Lower leg skin (tissue), 3 donors: ENCODE measurements at regions not wholly inside any gene's neighbourhood (a gene's known extent, or its start where the extent isn't known, plus 50 kb on each side); places are given as distances from the start of the nearest gene placed in this dataset.
"Not testable (repeated sequence)": the region's sequence is repeated elsewhere in the genome, so short reads cannot be mapped to it uniquely, and the experiment has no call there.

ENCODE experiments used
- POLR2A ChIP-seq, 2 donors: fragments of 450-650 bp; IDR thresholded peaks; one replicate each; pipeline ENCODE4 v1.6.1; 2016 to 2017; ENCODE audit warnings: antibody characterized with exemption in 2 of 2, mild to moderate bottlenecking in 1 of 2, moderate library complexity in 1 of 2
- TF ChIP-seq, protein P1 (sequence below), 3 donors: fragments of 450-650 bp; IDR thresholded peaks; one replicate each; pipeline ENCODE4 v1.5.1; 2016; ENCODE audit warnings: antibody characterized with exemption in 3 of 3, mild to moderate bottlenecking in 3 of 3, moderate library complexity in 2 of 3

DNA sequence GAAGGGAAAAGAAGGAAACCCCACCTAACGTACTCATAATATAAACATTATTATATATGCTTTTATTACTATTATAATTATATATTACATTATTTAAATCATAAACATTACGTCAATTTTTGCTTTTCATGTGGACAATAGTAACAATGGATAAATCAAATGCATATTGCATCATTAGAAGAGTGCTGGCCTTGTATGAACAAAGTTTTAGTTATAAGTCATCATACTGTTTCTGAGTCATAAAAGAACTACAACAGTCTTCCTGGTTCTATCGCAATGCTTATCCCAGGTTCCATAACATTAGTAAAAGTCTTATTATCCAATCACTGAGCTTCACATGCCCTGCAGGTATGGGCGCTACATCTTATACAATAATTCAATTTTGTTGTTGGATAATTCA is 154.8 kb downstream of the SPATA31A6 start:
- TF ChIP-seq, protein P1, sequence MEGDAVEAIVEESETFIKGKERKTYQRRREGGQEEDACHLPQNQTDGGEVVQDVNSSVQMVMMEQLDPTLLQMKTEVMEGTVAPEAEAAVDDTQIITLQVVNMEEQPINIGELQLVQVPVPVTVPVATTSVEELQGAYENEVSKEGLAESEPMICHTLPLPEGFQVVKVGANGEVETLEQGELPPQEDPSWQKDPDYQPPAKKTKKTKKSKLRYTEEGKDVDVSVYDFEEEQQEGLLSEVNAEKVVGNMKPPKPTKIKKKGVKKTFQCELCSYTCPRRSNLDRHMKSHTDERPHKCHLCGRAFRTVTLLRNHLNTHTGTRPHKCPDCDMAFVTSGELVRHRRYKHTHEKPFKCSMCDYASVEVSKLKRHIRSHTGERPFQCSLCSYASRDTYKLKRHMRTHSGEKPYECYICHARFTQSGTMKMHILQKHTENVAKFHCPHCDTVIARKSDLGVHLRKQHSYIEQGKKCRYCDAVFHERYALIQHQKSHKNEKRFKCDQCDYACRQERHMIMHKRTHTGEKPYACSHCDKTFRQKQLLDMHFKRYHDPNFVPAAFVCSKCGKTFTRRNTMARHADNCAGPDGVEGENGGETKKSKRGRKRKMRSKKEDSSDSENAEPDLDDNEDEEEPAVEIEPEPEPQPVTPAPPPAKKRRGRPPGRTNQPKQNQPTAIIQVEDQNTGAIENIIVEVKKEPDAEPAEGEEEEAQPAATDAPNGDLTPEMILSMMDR (IDR thresholded peaks at IDR 0.05): not testable (repeated sequence)
- TF ChIP-seq POLR2A (IDR thresholded peaks at IDR 0.05): not testable (repeated sequence)
